Dermis microvascular lymphatic vessel endothelial cell (primary cell): ENCODE measurements at regions not wholly inside any gene's neighbourhood (a gene's known extent, or its start where the extent isn't known, plus 50 kb on each side); places are given as distances from the start of the nearest gene placed in this dataset.

Experiments used
- DNase-seq, 2 donors: peaks; one replicate each; pipeline versions ENCODE4 v3.0.0 to v3.0.0-alpha.2; 2010; ENCODE audit warnings: low read depth in 2 of 2

DNA sequence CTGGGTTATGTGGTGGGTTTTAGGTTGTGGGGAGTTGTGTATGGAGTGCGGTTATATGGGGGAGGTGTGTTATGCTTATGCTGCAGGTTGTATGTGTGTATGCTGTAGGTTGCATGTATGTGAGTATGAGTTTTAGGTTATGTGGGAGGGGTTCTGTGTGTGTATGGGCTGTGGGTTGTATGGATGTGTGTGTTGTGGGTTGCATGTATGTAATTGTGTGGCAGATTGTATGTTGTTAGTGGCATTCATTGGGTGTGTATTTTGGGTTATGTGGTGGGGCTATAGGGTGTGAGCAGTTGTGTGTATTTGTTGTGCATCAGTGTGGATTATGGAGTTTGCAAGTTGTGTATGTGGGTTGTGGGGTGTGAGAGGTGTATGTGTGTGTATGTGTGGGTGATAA is 277.4 kb downstream of the NPIPA8 start:
- no peak for DNase-seq

GRCh38 chr16:18055411-18055916 is 281.1 kb downstream of the NPIPA8 start:
- no peak for DNase-seq

DNA sequence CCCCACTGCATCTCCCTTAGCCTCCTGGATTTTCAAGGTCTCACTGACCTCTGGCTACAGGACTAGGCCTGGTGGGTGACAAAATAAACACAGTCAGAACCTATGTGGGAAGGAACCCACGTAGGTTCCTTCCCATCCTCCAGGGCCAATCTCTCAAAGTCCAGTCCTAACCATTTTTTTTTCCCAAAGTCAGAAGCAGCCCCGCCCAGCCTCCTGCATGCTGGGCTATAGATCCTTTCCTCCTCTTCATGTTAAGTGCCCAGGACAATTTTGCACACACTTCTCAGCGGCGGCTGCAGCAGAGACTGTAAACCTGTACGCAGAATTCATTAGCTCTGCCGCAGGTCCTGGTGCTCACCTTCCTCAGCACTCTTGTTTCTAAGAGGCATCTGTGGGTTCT is 285.8 kb downstream of the NPIPA8 start:
- DNase-seq: no peak

DNA sequence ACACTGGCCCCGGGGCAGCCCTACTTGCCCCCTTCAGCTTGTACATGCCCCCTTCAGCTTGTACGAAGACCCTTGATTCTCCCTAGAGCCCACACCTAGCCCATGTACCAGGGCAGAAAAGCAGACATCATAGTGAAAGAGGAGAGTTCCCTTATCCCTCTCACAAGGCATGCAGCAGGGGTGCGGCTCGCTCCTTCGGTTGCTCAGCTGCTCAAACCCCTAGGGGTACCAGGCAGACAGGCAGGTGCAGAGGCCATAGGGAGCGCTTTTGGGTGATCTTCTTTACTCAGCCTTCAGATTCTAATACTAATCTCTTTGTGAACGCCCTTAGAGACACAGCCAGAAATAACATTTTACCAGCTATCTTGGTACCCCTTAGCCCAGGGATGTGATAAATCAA is 286.3 kb downstream of the NPIPA8 start:
- no peak for DNase-seq

- DNase-seq: no peak
Measured at GRCh38 chr16:18049547-18050133, 286.9 kb downstream of the NPIPA8 start.

GRCh38 chr16:18048853-18049546 is 287.5 kb downstream of the NPIPA8 start:
- DNase-seq: no peak

DNA sequence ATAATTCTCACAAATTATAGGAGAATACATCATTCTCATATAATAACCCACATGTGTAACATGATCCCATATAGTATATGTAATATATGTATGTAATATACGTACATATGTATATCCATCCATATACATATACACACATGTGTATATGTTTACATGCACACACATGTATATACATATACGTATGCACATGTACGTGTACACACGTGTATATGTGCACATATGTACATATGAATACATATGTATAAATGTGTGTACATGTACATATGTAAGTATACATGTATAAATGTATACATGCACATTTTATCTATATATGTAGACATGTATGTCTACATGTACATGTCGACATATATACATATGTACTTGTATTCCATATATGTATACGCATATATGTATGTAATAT is 288.8 kb downstream of the NPIPA8 start:
- DNase-seq: no peak

- DNase-seq: no peak
Measured at GRCh38 chr16:18045356-18045755, 291.2 kb downstream of the NPIPA8 start.

DNA sequence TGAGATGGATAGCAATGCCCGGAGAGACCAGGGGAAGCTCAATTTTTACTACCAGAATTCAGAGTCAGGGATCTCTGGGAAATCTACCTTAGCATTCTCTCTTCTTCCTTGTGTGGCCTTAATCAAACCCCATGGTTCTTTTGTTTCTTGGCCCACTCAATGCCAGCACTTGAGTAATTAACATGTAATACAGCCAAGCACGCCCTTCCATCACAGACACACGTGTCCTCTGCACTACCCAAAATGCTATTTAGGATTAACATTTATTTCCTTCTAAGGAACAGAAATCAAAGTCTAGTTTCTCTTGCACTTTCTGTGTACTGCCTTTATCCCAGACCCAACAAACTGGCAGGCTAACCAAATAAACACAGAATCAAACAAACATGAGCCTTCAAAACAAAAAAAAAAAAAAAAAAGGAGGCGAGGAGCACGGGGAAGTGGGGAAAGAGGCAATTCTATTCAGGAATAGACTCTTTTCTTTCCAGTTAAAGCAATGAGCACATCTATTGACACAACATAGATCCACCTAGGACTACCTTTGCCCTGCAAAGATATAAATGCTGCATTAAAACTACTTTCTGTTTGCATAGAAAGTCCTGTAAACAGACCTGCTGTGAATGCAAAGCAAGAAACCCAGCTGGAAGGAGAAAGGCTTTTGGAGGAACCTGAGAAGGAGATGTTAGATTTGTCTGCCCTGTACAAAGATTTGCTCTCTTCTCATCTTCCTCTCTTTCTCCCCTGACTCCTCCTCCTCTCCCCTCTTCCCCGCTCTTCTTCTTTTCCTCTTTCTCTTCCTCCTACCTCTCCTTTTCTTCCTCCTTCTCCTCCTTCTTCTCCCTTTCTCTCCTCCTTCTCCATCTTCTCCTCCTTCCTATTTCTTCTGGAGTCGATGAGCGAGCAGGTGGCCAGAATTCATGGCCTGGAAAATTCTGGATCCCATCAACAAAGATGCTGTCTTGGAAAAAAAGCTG is 294.4 kb downstream of the NPIPA8 start:
- no peak for DNase-seq

GRCh38 chr16:18039931-18040330 is 296.6 kb downstream of the NPIPA8 start:
- DNase-seq: no peak

- no peak for DNase-seq
Measured at GRCh38 chr16:18037051-18037450, 299.5 kb downstream of the NPIPA8 start.

DNA sequence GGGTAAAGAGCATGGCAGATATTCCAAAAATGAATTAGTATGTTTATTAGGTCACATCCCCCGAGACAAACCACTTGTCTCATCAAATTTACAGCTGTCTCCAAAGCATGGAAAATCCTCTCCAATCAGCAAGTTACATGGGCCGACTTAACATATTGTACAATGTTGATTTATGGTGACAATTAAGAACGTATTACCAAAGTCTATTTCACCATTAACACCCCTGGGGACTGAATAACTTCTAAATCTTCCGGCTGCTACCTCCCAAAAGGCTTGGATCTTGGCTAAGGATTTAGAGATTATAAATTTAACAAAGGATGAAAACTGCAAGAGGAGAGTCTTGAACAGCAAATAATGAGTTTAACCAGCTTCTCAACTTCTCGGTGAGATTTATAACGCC is 311.9 kb downstream of the NPIPA8 start:
- no peak for DNase-seq

GRCh38 chr16:18018376-18018775 is 318.2 kb downstream of the NPIPA8 start:
- DNase-seq: no peak

- DNase-seq: no peak
Measured at GRCh38 chr16:18013863-18014262, 322.7 kb downstream of the NPIPA8 start.

- DNase-seq: no peak
Measured at GRCh38 chr16:18008356-18008755, 328.2 kb downstream of the NPIPA8 start.

GRCh38 chr16:18003033-18003432 is 333.5 kb downstream of the NPIPA8 start:
- DNase-seq: no peak

- no peak for DNase-seq
Measured at GRCh38 chr16:17998996-17999395, 337.5 kb downstream of the NPIPA8 start.

DNA sequence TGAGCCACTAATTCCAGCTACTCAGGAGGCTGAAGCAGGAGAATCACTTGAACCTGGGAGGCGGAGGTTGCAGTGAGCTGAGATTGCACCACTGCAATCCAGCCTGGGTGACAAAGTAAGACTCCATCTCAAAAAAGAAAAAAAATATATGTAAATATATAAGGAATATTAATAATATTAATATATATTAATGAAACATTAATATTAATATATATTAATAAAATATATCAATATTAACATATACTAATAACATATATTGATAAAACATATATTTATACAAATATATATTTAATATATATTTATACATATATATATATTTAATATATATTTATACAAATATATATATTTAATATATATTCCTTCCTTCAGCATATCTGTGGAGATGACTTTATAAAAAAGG is 338.0 kb downstream of the NPIPA8 start:
- no peak for DNase-seq

DNA sequence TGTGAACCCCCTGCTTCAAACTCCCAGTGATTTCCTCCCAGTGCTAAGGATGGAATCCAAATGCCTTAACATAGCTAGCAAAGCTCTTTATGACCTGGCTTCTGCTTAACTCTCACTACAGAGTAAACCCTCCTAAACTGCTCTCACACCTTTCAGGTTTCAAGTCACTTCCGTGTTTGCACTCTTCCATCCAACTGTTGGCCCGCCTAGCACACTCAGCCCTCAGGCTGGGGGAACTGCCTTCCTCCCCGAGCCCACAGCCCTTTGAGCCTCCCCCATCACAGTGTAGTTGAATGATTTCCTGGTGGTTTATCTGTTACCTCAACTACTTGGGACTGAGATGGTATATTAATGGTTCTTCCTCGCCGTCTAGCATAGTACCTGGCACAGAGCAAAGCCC is 342.5 kb downstream of the NPIPA8 start:
- no peak for DNase-seq

GRCh38 chr16:17992416-17992815 is 344.1 kb downstream of the NPIPA8 start:
- no peak for DNase-seq

DNA sequence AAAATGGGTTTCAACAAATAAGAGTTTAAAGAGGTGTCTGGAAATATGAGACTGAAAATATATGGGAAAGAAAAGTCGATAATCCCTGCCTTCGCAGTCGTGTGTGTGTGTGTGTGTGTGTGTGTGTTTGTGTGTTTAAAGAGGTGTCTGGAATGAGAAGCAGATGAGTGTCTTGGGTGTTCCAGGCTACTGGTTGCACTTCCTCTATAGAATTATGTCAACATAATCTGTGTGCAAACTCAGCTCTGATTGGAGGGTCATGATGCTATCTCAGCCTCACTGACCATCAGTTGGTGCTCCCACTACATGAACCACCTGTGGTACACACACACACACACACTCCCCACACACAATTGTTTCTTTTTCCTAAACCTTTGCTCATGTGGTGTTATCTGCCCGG is 347.3 kb downstream of the NPIPA8 start:
- no peak for DNase-seq

GRCh38 chr16:17988839-17989238 is 347.7 kb downstream of the NPIPA8 start:
- no peak for DNase-seq
